GM19238 (cell line): ENCODE measurements at regions not wholly inside any gene's neighbourhood (a gene's known extent, or its start where the extent isn't known, plus 50 kb on each side); places are given as distances from the start of the nearest gene placed in this dataset.

Experiments
- DNase-seq: peaks from one replicate; pipeline ENCODE4 v3.0.0; 2011; ENCODE audit warnings: low spot score; ENCODE audit not compliant: insufficient read length

DNA sequence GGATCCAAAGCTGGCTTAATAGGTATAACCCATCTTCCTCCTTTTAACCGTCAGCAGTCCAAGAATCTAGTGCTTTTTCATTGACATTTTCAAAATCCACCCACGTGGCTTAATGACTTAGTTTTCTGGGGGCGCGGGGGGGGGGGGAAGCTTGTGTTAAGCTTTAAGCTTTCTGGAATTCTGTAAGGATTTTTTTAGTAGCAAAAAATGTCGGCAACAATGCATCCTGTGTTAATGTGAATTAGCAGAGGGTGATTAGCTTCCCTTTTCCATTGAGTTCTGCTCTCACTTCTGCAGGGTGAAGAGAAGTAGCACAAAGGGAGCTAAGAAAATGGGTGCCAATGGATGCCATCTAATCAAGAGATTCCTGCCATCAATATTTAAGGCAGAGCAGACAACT, 348.2 kb downstream of the SAMD5 start:
- DNase-seq: no peak

DNA sequence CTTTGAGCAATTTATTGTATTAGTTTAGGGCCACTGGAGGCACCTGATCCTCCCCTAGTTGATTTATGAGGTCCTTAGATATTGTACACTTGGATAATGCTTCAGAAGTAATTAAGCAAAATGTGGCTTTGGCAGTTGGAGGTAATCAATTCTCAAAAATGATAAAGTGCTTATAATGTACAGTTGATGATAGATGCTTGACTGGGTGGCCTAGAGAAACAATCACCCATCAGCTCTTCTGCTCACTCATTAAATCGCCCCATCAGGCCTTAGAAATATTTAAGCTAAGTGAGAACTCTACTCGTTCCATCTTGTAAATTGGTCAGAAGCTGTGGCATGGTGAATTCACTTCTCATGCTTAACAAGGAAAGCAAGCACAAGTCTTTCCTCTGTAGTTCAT, 349.9 kb downstream of the SAMD5 start:
- no peak for DNase-seq

DNA sequence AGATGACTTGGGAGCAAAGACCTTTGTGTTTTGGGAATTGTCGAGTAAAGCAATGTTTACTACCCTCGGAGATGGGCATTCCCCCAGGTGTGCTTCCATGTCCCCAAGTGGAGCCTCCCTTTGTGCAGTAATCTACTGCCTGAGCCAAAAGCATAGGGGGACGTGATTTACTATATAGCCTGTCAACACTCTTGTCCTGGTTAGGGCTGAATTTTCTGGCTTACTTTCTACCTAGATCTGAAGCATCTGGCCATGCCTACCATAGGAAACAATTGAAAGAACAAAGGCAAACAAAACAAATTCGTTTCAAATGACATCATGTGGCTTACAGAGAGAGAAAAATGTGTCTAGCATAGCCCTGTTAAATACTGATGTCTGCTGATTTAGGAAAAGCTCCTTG, 350.6 kb downstream of the SAMD5 start:
- no peak for DNase-seq

DNA sequence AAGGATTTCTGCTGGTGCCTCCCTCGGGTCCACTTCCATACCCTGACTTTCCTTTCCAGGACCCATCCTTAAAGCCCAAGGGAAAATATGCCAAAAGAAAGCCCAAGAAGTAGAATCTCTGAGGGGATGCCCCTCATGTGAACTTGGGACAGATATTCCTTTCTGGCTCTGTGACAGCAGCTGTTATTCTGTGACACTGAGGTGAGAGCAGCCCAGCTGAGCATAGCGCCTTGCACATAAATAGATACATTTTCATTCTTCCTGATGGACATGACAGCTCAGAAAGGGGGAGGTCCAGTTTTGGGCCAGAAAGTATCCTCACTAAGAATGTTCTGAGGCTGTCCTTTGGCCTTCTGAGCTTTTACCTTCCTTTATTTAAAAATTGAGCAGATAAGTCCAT, 353.2 kb downstream of the SAMD5 start:
- DNase-seq: no peak

DNA sequence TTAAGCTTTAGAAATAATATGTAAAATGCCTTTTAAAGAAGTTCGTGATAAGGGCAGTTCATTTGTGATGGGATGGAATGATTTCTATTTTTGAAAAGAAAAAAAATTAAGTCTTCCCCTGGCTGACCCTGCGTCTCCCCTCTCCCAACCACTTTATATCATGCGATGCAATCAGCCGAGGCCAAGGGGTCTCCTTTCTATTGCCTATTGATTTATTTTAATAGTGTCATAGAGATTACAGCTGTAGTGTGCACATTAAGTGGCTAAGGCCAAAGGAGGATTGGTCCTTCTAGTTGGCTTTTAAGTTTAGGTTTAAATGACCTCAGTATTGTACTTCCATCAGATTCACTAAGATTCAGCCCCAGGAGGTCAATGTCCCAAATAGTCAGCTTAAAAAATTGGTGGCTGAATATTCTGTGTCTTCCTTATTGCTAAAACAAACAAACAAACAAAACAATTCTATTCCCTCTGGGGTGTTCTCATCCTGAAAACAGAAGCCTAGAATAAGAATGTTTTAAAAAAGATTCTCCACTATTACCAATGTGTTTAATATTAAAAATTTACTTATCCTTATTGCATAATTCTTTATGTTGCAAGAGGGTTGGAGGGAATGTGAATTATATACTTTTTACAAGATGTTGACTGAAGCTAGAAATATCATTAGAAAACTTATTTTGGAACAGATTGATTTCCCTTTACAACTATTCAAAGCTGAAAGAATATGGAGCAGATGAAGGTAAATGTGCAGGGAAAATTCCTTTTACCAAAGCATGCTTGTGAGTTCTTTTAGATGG, 359.1 kb downstream of the SAMD5 start:
- DNase-seq: no peak

DNA sequence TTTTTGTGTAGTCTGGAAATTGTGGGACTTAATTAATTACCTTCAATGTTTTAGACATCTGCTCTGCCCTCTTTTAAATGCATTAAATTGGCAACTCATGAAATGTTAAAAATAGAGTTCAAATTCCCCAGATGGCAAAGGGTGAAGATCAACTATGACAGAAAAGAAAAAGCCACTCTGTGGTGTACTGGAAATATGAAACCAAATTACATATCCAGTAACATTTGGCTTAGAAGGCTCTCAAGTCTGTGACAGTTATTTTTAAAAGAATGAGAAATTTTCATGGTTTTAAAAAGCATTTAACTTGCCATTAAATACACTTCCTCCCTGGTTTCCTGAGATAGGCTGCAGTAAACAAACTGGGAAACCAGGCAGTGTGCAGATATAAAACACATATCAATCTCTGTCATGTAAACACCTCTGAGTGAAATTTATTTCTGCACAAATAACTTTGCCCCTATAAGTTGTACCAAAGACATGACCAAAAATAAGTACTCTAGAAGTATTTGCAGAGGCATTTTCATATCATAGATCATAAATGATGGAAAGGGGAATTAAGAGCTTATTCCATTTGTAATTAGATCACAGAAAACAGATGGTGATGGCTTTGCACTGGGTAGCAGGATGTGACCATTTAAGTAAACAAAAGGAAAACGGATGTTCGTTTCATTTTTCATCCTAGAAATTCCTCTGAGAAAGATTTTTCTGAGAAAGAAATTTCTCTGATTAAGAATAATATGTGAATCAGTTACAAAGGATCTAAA, 360.1 kb downstream of the SAMD5 start:
- DNase-seq: no peak

DNA sequence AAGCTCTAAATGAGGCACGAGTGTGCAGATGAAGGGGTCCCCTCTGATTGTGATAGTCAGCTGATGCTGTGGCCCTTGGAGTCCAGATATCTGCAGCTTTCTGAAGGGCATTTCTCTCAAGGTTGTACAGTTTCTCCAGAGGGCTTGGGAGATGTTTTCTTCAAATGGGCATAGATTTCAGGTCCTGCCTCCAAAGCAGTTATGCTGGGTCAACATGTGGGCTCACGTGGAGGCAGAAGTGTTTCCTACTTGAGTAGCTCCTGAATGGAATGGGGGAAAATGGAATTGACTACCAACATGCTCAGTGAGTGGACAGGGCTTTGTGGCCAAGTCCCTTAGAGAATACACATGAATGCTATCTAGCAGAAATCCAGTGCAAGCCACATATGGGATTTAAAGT, 360.7 kb downstream of the SAMD5 start:
- no peak for DNase-seq

DNA sequence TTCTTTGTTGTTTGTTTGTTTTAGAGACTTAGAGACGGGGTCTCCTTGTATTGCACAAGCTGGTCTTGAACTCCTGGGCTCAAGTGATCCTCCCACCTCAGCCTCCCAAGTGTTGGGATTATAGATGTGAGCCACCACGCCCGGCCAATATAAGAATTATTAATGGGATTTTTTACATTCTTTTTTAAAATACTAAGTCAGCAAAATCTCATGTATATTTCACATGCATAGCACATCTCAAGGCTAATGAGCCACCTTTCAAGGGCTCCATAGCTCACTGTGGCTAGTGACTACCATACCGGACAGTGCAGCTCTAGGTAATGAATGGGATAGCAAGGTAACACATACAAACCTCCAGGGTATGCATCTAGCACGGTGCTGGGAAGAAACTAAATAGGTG, 361.4 kb downstream of the SAMD5 start:
- no peak for DNase-seq

DNA sequence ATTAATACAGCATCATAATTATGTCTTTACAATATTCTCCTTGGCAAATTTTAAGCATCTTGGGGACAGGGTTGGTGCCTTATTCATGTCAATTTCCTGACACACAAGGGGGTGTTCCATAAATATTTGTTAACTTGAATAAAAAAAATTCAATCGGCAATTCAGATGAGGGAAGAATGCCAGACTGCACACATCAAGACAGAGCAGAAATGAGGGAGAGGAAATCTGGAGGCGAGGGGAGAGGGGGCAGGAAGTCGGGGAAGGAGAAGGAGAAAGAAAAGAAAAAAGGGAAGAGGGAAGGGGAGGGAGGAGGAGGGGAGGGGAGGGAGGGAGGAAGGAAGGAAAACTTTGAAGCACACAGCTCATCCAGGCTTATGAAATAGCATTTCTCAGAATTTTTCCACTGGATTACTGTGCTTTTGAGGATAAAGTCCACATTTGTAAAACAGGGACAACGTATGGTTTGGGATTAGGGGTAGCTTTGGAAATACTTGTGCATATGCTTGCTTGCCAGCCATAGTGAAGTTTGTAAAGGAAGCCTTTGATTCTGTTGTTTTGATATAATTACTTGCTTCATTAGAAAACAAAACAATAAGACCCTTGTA, 362.1 kb downstream of the SAMD5 start:
- DNase-seq: no peak

DNA sequence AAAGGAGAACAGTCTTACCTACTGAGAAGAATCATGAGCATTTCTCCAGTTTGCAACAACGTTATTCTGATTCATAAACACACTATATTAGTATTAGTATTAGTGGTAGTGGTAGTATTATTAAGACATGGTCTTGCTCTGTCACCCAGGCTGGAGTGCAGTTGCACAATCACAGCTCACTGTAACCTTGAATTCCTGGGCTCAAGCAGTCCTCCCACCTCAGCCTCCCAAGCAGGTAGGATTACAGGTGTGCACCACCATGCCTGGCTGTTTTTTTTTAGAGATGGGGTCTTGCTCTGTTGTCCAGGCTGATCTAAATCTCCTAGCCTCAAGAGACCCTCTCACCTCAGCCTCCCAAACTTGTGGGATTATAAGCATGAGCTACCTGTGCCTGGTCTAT, 363.5 kb downstream of the SAMD5 start:
- DNase-seq: no peak

DNA sequence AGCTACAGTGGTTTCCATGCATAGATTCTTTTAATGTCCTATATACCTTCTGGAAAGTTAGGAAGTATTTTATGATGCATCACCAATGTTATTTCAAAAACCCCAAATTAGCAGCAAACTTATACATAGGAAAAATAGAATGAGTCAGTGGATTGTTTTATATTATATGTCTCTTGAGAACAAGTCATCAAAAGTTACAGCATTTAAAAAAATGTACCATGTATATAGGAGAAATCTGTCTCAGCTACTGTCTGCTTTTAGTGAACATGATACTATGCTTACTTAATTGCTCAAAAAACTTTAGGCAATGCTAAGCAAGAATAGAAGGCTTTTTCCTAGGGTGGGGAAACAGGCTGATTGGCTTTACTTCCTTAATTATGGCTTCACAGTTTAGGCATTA, 365.3 kb downstream of the SAMD5 start:
- DNase-seq: no peak

DNA sequence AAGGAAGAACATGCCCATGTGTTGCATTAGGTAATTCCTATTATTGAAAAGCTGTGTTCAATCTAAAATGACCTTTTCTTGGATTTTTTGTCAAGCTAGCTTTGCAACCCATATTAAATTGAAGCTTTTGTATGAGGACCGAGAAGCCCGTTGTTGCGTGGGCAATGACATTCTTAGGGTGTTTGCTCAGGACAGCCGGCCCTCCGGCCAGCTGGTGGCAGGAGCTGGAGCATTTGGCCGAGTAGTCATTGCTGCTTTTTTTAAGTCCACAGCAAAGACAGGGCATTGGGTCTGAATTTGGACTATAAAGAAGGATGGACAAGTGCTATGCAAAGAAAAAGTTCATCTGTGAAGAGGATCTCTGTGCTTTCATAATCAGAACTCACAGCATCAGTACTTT, 365.8 kb downstream of the SAMD5 start:
- DNase-seq: no peak

DNA sequence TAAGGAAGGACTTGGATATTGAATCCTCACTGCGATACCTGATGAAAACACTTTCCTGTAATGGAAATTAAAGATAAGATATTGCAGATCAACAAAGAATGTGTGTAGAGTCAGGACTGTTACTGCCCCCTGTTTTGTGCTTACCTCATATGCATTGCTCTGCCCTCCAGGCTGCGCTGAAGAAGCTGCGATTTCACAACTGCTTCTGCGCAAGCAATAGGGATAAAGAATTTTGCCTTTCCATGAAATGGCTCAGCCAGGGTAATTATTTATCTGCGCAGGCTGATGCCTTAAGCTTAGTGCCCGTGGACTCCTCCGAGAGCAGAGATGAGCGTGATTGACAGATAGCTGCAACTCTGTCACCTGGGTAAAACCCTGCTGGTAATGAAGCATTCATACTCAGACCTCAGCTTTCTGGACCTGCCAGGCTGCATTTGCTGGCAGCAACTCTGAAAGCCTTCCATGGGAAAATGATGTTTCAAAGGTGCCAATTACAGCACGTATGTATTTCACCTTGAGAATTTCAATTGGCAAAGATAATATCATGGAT, 370.6 kb downstream of the SAMD5 start:
- DNase-seq: no peak

DNA sequence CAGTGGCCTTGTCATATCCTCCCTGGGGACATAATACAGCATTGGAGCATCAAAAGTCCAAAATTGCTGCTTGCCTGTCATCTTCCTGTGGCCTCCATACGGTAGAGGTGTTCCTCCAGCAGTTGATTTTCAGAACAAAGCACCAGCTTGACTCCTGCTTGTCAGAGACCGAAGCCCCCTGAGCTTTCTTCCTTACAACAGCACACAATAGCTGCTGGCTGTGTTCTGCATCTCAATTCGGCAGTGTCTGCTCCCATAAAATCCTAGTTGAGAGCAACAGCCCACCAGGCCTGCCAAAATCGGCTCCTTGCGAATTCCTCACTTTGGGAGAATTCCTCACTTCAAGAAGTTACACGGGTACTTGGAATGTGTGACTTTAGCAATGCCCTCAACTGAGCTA, 372.9 kb downstream of the SAMD5 start:
- DNase-seq: no peak

DNA sequence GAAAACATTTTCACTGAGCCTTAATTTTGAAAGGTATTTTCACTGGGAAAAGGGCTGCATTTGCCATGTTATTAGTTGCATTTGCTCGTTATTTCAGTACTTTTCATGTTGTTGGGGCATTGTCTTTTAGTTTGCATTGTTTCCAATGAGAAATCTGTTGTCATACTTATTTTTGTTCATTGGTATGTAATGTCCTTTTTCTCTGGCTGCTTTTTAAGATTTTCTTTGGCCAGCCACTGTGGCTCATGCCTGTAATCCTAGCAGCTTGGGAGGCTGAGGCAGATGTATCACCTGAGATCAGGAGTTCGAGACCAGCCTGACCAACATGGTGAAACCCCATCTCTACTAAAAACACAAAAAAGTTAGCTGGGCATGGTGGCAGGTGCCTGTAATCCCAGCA, 379.9 kb downstream of the SAMD5 start:
- DNase-seq: no peak

DNA sequence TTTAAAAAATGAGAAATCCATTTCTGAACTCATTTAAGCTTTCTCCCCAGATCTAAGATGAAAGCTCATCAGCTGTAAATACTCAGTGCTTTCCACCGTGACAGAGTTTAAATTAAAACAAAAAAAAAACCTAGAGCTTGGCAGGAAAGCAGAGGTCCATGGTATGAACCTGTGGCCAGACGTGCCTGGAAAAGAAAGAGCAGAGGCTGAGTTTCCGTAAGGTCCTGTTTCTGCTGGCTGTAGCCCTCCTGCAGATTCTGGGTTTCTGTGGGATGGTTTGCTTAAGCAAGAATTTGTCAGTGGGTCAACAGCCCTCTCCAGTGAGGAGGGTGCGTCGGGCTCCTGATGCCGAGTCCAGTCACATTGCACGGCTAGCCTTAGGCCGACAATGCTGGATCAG, 383.2 kb downstream of the SAMD5 start:
- DNase-seq: no peak

DNA sequence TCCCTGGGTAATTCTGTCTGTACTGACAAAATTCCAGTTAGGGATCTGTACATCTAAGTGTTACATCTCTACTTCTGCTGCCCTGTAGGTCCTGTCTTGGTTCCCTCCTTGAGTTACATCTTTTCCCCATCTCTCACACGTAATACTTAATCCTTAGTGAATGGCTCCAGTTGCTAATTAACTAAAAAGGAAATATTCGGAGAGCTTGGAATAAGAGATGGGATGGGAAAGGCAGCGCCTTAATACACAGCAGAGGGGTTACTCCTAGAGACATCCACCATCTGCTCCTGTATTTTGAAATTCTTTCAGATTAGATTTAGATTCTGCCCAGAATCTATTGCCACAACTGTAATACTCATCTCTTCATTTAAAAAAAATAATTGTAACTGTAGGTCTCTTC, 384.0 kb downstream of the SAMD5 start:
- DNase-seq: no peak

DNA sequence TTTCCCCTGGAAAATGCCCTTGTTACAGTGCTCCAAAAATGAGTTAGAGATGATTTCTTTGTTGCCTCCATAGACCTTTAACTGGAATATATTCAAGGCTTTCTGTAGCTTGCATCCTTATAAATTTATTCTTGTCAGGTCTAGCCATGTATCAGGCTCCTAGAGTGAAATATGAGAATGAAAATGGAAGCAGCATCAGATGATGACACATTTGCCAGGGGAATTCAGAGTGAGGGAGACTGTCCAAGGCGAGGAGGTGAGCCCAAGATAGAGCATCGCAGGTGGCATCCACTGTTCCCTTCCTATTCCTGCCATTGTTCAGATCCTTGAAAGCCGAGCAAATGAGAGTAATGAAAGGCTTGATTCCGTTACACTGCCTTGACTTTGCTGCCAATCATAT, 386.8 kb downstream of the SAMD5 start:
- no peak for DNase-seq

DNA sequence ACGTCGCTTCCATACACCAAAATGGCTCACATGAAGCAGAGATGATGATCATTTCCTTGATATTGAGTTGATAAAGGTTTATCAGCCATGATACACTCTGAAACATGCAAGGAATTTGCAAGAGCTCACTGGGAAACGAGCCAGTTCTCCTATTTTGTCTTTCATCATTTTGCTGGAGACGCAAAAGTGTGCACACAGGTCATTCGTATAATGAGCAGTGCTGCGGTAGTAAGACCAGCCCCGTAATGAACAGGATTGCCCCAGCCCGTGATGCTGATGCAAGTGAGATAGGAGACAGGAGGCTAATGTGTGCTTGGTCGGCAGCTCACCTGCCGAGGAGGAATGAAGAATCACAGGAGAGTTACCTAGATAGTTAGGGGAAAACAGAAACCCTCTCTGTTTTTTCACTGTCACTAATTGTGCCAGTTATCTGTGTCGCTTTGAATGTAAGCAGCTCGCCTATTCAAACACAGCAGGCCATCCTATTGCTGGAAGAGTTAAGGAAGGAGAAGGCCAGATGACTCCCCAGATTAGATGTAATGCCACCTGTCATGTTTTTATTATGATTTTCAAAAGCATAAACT, 391.8 kb downstream of the SAMD5 start:
- DNase-seq: no peak

DNA sequence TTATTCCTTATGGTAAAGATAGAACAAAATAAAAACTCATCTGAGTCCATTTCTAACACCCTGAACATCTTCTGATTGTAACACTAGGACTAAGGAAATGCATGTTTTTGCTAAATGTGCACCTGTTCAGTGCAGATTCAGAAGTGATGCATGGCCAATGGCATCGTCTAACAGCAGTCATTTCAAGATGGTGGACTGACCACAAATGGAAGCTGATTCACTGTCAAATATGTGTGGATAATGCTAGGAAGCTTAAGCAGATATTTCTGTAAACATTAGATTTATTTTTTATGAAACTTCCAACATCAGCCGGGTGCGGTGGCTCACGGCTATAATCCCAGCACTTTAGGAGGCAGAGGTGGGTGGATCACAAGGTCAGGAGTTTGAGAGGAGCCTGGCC, 394.8 kb downstream of the SAMD5 start:
- no peak for DNase-seq

DNA sequence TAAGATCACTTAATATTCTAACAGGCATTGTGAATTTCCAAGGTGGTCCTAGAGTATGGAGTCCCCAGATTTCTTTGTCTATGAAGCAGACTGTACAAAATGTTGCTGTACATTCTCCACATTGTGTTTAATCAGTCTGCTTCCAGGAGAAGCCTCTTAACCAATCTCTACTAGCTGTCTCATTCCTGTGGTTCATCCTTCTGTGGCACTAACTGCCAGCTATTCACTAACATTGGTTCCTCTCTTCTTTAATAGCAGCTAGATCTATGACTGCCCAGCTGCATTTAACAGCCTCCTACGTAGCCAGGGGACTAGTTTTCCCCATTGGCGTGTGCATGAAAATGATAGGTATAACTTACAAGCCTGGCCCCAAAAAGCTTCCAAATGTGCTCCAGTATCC, 395.4 kb downstream of the SAMD5 start:
- DNase-seq: no peak

DNA sequence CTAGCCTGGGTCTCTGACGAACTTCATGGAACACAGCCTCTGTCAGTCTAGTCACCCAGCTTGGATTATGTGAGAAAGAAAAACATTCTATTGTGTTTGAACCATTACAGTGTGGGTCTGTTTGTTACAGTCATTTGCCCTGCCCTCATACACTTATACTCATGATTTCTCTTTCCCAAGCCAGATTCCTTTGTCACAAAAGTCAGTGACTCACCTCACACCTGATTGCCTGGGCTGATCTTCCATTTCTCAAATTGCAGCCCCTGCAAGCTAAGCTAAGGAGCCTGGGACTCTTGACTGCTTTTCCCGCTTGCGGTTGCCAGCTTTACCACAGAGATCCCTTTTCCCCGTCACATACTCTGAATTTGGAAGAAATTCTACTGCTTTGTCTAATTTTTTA, 395.9 kb downstream of the SAMD5 start:
- DNase-seq: no peak
